Muscle layer of duodenum (tissue), 2 donors: ENCODE measurements at regions not wholly inside any gene's neighbourhood (a gene's known extent, or its start where the extent isn't known, plus 50 kb on each side); places are given as distances from the start of the nearest gene placed in this dataset.

Experiments used
- H3K27ac ChIP-seq: one replicate; pipeline ENCODE4 v1.7.0; 2013; ENCODE audit warnings: mild to moderate bottlenecking, low read length
- H3K27me3 ChIP-seq: one replicate; pipeline ENCODE4 v1.7.0; 2013; ENCODE audit warnings: low read depth, mild to moderate bottlenecking, control low read depth, low read length
- H3K36me3 ChIP-seq, 2 donors: one replicate each; pipeline ENCODE4 v1.7.0; 2013; ENCODE audit warnings: low read length in 2 of 2, control low read depth in 1 of 2, mild to moderate bottlenecking in 1 of 2; ENCODE audit not compliant: insufficient read depth in 2 of 2, control insufficient read depth in 1 of 2
- H3K4me1 ChIP-seq, 2 donors: one replicate each; pipeline ENCODE4 v1.7.0; 2013; ENCODE audit warnings: low read length in 2 of 2, mild to moderate bottlenecking in 2 of 2, control low read depth in 1 of 2, moderate library complexity in 1 of 2; ENCODE audit not compliant: insufficient read depth in 2 of 2, control insufficient read depth in 1 of 2
- H3K4me3 ChIP-seq, 2 donors: one replicate each; pipeline ENCODE4 v1.7.0; 2013; ENCODE audit warnings: low read length in 2 of 2, low read depth in 1 of 2, mild to moderate bottlenecking in 1 of 2
- H3K9me3 ChIP-seq, 2 donors: one replicate each; pipeline ENCODE4 v1.7.0; 2013; ENCODE audit warnings: low read length in 2 of 2, control low read depth in 1 of 2, mild to moderate bottlenecking in 1 of 2; ENCODE audit not compliant: control insufficient read depth in 1 of 2
- donor health status: healthy.

- no peak overlapping the region for H3K27ac ChIP-seq
Observed at GRCh38 chr10:121078672-121079102, 227.5 kb downstream of the WDR11 start.

GRCh38 chr10:121079226-121079625, 228.1 kb downstream of the WDR11 start:
- peak overlapping the region; percentile 42 for H3K27ac ChIP-seq
- H3K4me3 ChIP-seq: no peak overlapping the region
- no peaks in the 10 kb centered on the region for H3K9me3 ChIP-seq
- H3K4me1 ChIP-seq: peaks cover 22 to 24% of the 10 kb centered on the region in 2 donors
- H3K27me3 ChIP-seq: no peaks in the 10 kb centered on the region
- no peaks in the 10 kb centered on the region for H3K36me3 ChIP-seq

More at GRCh38 chr10:121078672-121079102, 227.5 kb downstream of the WDR11 start:
- H3K4me3 ChIP-seq: no peak overlapping the region
- no peaks in the 10 kb centered on the region for H3K27me3 ChIP-seq
- H3K4me1 ChIP-seq: peaks cover 22 to 24% of the 10 kb centered on the region in 2 donors
- H3K36me3 ChIP-seq: no peaks in the 10 kb centered on the region
- H3K9me3 ChIP-seq: no peaks in the 10 kb centered on the region

- no peak overlapping the region for H3K27ac ChIP-seq
- H3K4me1 ChIP-seq: peaks cover 22 to 24% of the 10 kb centered on the region in 2 donors
- no peaks in the 10 kb centered on the region for H3K36me3 ChIP-seq
- no peak overlapping the region for H3K4me3 ChIP-seq
- H3K27me3 ChIP-seq: no peaks in the 10 kb centered on the region
- no peaks in the 10 kb centered on the region for H3K9me3 ChIP-seq
Observed at GRCh38 chr10:121080281-121080891, 229.2 kb downstream of the WDR11 start.

- no peaks in the 10 kb centered on the region for H3K27me3 ChIP-seq
- H3K36me3 ChIP-seq: no peaks in the 10 kb centered on the region
- no peak overlapping the region for H3K4me3 ChIP-seq
- peaks cover 22 to 24% of the 10 kb centered on the region in 2 donors for H3K4me1 ChIP-seq
- no peak overlapping the region for H3K27ac ChIP-seq
- no peaks in the 10 kb centered on the region for H3K9me3 ChIP-seq
Observed at GRCh38 chr10:121081306-121081705, 230.1 kb downstream of the WDR11 start.

- H3K4me3 ChIP-seq: no peak overlapping the region
- peaks cover 12 to 14% of the 10 kb centered on the region in 2 donors for H3K4me1 ChIP-seq
- no peaks in the 10 kb centered on the region for H3K36me3 ChIP-seq
- H3K9me3 ChIP-seq: no peaks in the 10 kb centered on the region
- no peak overlapping the region for H3K27ac ChIP-seq
- no peaks in the 10 kb centered on the region for H3K27me3 ChIP-seq
Observed at GRCh38 chr10:121082984-121083383, 231.8 kb downstream of the WDR11 start.

GRCh38 chr10:121084016-121084674, 233.0 kb downstream of the WDR11 start:
- Histone ChIP-seq H3K36me3 (no peaks in the 10 kb centered on the region), H3K4me3 (no peak overlapping the region), H3K4me1 (peaks cover 4 to 8% of the 10 kb centered on the region in 2 donors), H3K27ac (no peak overlapping the region), H3K9me3 (no peaks in the 10 kb centered on the region), H3K27me3 (no peaks in the 10 kb centered on the region)

- no peaks in the 10 kb centered on the region for H3K9me3 ChIP-seq
Observed at GRCh38 chr10:121084675-121085070, 233.5 kb downstream of the WDR11 start.

GRCh38 chr10:121085367-121085766, 234.2 kb downstream of the WDR11 start:
- Histone ChIP-seq H3K27me3 (no peaks in the 10 kb centered on the region), H3K9me3 (no peaks in the 10 kb centered on the region), H3K36me3 (no peaks in the 10 kb centered on the region), H3K4me1 (no peaks in the 10 kb centered on the region), H3K27ac (no peak overlapping the region), H3K4me3 (no peak overlapping the region)

More at GRCh38 chr10:121084675-121085070, 233.5 kb downstream of the WDR11 start:
- Histone ChIP-seq H3K27ac (no peak overlapping the region), H3K27me3 (no peaks in the 10 kb centered on the region), H3K36me3 (no peaks in the 10 kb centered on the region), H3K4me1 (peaks cover 0 to 5% of the 10 kb centered on the region in 2 donors), H3K4me3 (no peak overlapping the region)

- H3K9me3 ChIP-seq: no peaks in the 10 kb centered on the region
- H3K27ac ChIP-seq: no peak overlapping the region
- no peaks in the 10 kb centered on the region for H3K27me3 ChIP-seq
- no peak overlapping the region for H3K4me3 ChIP-seq
- H3K4me1 ChIP-seq: no peaks in the 10 kb centered on the region
- no peaks in the 10 kb centered on the region for H3K36me3 ChIP-seq
Observed at GRCh38 chr10:121087129-121087528, 236.0 kb downstream of the WDR11 start.

GRCh38 chr10:121087688-121088087, 236.5 kb downstream of the WDR11 start:
- Histone ChIP-seq H3K27me3 (no peaks in the 10 kb centered on the region), H3K36me3 (no peaks in the 10 kb centered on the region), H3K4me1 (no peaks in the 10 kb centered on the region), H3K4me3 (no peak overlapping the region), H3K27ac (no peak overlapping the region), H3K9me3 (no peaks in the 10 kb centered on the region)

- no peak overlapping the region for H3K4me3 ChIP-seq
- no peak overlapping the region for H3K27ac ChIP-seq
- no peaks in the 10 kb centered on the region for H3K9me3 ChIP-seq
- no peaks in the 10 kb centered on the region for H3K36me3 ChIP-seq
- H3K4me1 ChIP-seq: no peaks in the 10 kb centered on the region
- no peaks in the 10 kb centered on the region for H3K27me3 ChIP-seq
Observed at GRCh38 chr10:121088524-121088923, 237.4 kb downstream of the WDR11 start.
